Kidney tubule cell (primary cell): ENCODE measurements at regions not wholly inside any gene's neighbourhood (a gene's known extent, or its start where the extent isn't known, plus 50 kb on each side); places are given as distances from the start of the nearest gene placed in this dataset.
"Not testable (repeated sequence)": the region's sequence is repeated elsewhere in the genome, so short reads cannot be mapped to it uniquely, and the experiment has no call there.

ENCODE experiments used
- DNase-seq: peaks from one replicate; pipeline ENCODE4 v3.0.0-alpha.2; 2018; ENCODE audit warnings: low spot score

- DNase-seq, result no peak
Measured at GRCh38 chr17:79560527-79560926, 50.3 kb downstream of the RBFOX3 start.

DNA sequence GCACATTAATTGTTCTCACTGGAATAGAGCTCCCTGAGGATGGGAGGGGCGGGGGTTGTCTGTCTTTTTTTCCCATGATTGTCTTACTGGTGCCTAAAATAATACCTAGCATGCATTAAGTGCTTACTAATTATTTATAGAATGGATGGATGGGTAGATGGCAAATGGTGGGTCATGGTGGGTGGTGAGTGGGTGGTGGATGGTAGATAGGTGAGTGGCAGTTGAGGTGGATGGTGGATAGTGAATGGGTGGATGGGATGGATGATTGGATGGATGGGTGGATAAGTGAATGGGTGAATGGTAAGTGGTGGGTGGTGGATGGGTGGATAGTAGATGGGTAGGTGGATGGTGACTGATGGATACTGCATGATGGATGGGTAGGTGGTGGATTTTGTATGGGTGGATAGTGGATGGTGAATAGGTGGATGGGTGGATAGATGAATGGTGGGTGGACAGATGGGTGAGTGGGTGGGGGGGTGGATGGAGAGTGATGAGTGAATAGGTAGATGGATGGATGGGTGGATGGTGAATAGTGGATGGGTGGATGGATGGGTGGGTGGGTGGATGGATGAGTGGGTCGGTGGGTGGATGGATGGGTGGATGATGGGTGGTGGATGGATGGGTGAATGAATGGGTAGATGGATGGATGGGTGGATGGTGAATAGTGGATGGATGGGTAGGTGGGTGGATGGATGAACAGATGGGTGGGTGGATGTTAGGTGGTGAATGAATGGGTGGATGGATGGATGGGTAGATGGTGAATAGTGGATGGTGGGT is 51.6 kb downstream of the RBFOX3 start:
- no peak for DNase-seq

GRCh38 chr17:79558091-79558900 is 52.6 kb downstream of the RBFOX3 start:
- DNase-seq, result no peak

- DNase-seq, result no peak
Measured at GRCh38 chr17:79557276-79558090, 53.4 kb downstream of the RBFOX3 start.

DNA sequence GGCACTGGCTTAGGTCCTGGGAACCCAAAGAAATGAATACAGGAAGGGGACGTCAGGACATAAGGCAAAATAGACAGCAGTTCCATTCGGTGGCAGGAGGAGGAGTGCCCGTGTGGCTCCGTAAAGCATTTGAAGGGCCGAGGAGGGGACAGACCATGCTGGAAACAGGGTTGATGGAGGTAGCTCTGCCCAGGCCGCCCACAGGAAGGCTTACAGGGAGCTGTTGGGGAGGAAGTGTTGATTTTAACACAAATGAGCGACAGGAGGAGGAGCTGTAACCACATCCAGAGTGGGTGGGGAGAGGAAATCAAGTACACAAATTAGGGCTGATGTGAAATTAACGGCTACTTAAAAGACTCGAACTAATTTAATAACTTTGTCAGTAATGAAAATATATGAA is 54.6 kb downstream of the RBFOX3 start:
- DNase-seq, result no peak

- no peak for DNase-seq
Measured at GRCh38 chr17:79555543-79555942, 55.3 kb downstream of the RBFOX3 start.

GRCh38 chr17:79554346-79554745 is 56.5 kb downstream of the RBFOX3 start:
- not testable (repeated sequence) for DNase-seq

DNA sequence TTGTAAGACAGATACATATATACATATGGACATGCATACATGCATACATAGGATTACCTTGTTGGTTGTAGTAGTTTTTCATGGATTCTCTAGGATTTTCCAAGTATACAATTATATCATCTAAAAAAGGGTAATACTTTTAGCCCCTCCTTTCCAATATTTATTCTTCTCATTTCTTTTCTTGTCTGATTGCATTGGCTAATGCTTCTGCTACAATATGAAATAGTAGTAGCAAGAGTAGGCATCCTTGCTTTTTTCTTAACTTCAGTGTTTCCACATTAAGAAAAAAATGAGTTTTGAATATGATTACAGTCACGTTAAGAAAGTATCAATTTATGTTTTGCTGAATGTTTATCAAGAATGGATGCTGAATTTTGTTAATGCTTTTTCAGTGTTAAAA is 58.0 kb downstream of the RBFOX3 start:
- no peak for DNase-seq

DNA sequence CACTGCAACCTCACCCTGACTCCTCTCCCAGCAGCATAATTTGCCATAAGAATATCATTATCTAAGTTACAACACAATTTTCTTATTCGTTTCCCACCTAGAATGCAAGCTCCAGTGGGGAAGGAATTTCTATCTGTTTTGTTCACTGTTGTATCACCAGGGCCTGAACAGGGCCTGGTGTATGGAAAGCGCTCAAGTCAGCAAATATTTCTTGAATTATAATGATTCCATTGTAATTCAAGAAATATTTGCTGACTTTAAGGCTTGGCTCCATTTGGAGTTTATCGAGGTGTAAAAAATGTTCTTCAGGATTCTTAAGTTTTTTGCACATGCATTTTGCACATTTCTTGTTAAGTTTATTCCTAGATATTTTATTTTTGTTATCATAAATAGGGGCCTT is 58.4 kb downstream of the RBFOX3 start:
- no peak for DNase-seq

GRCh38 chr17:79549141-79549915 is 61.5 kb downstream of the RBFOX3 start:
- no peak for DNase-seq

- DNase-seq, result no peak
Measured at GRCh38 chr17:79548116-79548515, 62.7 kb downstream of the RBFOX3 start.

DNA sequence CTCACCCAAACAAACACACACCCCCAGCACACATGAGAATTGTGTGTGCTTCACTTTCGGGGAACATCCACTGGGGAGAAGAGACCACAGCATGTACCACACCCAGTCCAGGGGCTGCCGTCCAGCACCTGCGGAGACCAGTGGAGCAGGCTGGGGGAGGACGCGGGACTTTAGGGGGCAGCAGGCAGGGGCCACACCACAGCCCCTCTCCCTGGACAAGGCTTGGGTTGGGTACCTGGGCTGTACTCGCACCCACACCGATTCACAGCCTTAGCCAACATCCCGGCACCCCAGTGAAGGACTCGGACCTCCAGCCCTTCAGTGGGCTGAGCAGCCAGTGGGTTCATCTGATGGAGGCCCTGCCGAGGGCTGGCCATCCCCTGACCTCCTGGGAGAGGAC is 63.3 kb downstream of the RBFOX3 start:
- DNase-seq, result no peak

DNA sequence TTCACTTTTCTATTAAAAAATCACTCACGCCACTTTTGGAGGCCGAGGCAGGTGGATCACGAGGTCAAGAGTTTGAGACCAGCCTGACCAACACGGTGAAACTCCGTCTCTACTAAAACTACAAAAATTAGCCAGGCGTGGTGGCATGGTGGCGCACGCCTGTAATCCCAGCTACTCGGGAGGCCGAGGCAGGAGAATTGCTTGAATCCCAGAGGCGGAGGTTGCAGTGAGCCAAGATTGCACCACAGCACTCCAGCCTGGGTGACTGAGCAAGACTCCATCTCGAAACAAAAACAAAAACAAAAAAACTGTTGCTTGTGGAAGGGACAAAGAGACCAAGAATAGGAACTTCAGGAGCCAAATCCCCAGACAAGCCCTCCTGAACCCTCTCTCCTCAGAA is 63.7 kb downstream of the RBFOX3 start:
- DNase-seq, result not testable (repeated sequence)

DNA sequence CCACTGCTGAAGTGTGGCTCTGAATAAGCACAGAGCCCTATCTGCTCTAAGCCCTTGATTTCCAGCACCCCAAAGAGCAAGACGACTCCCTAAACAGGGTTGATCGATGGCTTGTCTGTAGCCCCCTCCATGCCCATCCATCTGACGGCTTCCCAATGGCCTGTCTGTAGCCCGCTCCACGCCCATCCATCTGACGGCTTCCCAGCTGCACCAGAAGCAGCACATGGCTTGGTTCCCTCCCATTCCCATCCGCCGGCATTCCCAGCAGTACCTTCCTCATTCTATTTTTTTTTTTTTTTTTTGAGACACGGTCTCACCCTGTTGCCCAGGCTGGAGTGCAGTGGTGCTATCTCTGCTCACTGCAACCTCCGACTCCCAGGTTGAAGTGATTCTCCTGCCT is 64.5 kb downstream of the RBFOX3 start:
- DNase-seq, result no peak

DNA sequence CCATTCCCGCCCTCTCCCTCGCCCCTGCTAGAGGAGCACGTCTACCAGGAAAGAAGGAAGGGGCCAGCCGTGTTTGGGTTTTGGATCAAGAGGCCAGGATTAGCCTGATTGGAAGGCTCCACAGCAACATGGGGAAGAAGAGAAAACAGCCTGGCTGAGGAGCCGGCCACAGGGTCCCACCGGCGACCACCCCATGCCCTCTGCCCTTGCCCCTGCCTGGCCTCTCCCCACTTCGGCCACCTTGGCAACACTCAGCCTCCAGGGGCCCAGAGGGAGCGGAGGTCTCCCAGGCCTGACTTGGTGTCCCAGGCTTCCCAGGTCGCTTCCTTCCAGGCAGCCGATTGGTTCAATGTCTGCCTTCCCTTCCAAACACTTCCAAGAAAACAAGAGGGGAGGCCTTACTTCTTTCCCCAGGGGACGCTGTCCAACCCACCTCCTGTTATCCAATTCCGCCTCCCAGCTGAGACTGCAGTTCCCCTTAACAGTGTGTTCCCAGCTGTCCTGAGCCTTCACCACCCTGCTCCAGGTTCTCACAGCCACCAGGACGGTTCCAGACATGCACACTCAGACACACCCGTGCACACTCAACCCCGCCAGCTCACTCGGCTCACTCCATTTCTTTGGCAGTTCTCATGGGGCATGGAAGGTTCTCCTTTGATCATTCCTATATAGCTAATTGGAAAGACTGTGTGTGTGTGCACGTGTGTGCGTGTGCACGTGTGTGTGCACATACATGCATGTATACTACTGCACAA is 65.4 kb downstream of the RBFOX3 start:
- DNase-seq, result no peak

DNA sequence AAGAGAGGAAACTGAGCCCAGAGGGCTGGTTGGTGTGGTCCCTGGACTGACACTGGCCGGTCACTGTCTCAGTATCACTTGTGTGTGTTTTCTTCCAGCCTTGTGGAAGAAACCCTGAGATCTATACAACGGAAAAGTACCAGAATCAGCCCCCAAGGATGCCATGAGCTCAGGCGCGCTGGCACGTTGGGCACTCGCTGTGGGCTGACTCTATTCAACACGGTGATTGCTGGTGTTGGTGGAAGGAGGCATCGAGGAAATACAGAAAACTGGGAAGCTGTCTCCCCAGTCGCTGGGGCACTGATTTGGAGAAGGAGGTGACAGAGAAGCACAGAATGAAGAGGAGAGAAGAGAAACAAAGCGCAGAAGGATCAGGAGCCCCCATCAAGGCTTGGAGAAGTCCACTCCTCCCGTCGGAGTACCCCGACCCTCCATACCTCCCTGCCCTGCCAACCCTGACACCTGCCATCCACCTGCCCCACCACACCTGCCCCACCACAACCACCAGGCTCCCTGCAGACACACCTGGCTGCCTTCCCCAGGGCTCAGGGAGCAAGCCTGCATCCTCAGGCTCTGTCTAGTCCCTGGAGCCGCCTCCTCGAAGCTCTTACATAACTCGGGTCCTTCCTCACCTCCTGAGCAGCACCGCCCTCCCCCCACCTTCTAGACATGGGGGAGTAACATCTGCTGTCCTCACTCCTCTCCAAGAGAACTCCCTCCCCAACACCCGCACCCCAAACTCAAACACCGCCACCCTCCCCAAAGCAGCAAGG is 66.5 kb downstream of the RBFOX3 start:
- DNase-seq, result no peak

GRCh38 chr17:79543531-79543930 is 67.3 kb downstream of the RBFOX3 start:
- DNase-seq, result no peak

GRCh38 chr17:79542718-79543117 is 68.1 kb downstream of the RBFOX3 start:
- no peak for DNase-seq

DNA sequence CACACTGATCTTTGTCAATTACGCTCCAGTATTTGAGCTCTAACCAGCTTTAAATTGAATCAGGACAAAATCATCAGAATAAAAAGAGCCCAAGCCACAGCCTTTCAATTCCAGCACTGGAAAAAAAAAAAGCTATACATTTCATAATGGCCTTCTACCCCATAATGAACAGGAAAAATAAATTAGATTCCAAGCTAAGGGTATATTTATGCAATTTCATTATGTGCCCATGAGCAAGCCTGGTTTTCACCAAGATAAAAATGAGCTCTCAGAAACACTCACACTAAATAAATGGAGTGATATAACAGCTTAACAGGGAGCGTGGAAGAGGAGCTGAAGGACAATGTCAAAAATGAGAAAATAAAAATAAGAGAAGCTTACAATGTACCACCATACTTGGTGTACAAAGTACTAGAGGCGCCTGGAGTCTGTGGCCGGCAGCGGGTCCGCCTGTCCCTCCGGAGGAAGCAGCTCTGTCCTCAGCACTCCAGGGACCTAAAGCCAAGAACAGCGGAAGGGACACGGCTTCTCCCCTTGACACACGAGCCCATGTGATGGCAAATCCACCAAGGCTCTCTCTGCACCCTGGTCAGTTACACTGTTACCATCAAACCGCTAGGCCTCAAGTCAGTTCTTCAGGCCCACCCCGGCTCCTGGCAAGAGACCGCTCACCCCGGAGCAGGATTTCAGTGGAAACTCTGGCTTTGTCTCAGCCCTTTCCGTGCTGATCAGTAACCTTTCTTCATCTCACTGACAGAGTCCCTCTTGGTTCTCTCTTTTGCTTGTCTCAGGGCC is 69.6 kb downstream of the RBFOX3 start:
- no peak for DNase-seq
